ENCODE measurements at regions not wholly inside any gene's neighbourhood (a gene's known extent, or its start where the extent isn't known, plus 50 kb on each side); places are given as distances from the start of the nearest gene placed in this dataset.

- Histone ChIP-seq H3K36me3 (ENCODE audit: insufficient read depth) (no peaks in the 10 kb centered on the region), H3K4me3 (IDR thresholded peaks at IDR 0.05; ENCODE audit: insufficient read depth, low read depth, low read length) (no peak overlapping the region), H3K9ac (no peak overlapping the region), H3K27ac (no peak overlapping the region), H3K79me2 (ENCODE audit: insufficient read depth, low read depth) (no peaks in the 10 kb centered on the region), H4K20me1 (ENCODE audit: insufficient read depth) (no peaks in the 10 kb centered on the region), H3K27me3 (ENCODE audit: insufficient read depth, low read depth) (no peaks in the 10 kb centered on the region), H3K4me1 (ENCODE audit: low read depth, poor library complexity, severe bottlenecking) (no peaks in the 10 kb centered on the region), H3K4me2 (no peak overlapping the region), H2AFZ (ENCODE audit: low read depth) (no peak overlapping the region)
- TF ChIP-seq, protein P1, sequence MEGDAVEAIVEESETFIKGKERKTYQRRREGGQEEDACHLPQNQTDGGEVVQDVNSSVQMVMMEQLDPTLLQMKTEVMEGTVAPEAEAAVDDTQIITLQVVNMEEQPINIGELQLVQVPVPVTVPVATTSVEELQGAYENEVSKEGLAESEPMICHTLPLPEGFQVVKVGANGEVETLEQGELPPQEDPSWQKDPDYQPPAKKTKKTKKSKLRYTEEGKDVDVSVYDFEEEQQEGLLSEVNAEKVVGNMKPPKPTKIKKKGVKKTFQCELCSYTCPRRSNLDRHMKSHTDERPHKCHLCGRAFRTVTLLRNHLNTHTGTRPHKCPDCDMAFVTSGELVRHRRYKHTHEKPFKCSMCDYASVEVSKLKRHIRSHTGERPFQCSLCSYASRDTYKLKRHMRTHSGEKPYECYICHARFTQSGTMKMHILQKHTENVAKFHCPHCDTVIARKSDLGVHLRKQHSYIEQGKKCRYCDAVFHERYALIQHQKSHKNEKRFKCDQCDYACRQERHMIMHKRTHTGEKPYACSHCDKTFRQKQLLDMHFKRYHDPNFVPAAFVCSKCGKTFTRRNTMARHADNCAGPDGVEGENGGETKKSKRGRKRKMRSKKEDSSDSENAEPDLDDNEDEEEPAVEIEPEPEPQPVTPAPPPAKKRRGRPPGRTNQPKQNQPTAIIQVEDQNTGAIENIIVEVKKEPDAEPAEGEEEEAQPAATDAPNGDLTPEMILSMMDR (conservative IDR thresholded peaks at IDR 0.05; ENCODE audit: low read depth, low read length), result no peak
Measured at GRCh38 chr10:131654471-131655087, 246.2 kb upstream of the PPP2R2D start.

- Histone ChIP-seq H3K9ac (no peak overlapping the region), H3K36me3 (ENCODE audit: insufficient read depth) (no peaks in the 10 kb centered on the region), H3K4me1 (ENCODE audit: low read depth, poor library complexity, severe bottlenecking) (no peaks in the 10 kb centered on the region), H3K79me2 (ENCODE audit: insufficient read depth, low read depth) (no peaks in the 10 kb centered on the region), H3K27ac (no peak overlapping the region), H3K27me3 (ENCODE audit: insufficient read depth, low read depth) (no peaks in the 10 kb centered on the region), H3K4me3 (IDR thresholded peaks at IDR 0.05; ENCODE audit: insufficient read depth, low read depth, low read length) (no peak overlapping the region), H3K4me2 (no peak overlapping the region), H2AFZ (ENCODE audit: low read depth) (no peak overlapping the region), H4K20me1 (ENCODE audit: insufficient read depth) (no peaks in the 10 kb centered on the region)
- TF ChIP-seq, protein P1 (conservative IDR thresholded peaks at IDR 0.05; ENCODE audit: low read depth, low read length), result no peak
Measured at GRCh38 chr10:131655101-131655849, 245.5 kb upstream of the PPP2R2D start.

GRCh38 chr10:131656009-131656408 is 244.8 kb upstream of the PPP2R2D start:
- Histone ChIP-seq H2AFZ (ENCODE audit: low read depth) (no peak overlapping the region), H3K36me3 (ENCODE audit: insufficient read depth) (no peaks in the 10 kb centered on the region), H3K27ac (no peak overlapping the region), H3K27me3 (ENCODE audit: insufficient read depth, low read depth) (no peaks in the 10 kb centered on the region), H3K9ac (no peak overlapping the region), H3K4me2 (no peak overlapping the region), H3K4me1 (ENCODE audit: low read depth, poor library complexity, severe bottlenecking) (no peaks in the 10 kb centered on the region), H3K79me2 (ENCODE audit: insufficient read depth, low read depth) (no peaks in the 10 kb centered on the region), H3K4me3 (IDR thresholded peaks at IDR 0.05; ENCODE audit: insufficient read depth, low read depth, low read length) (no peak overlapping the region), H4K20me1 (ENCODE audit: insufficient read depth) (no peaks in the 10 kb centered on the region)
- TF ChIP-seq, protein P1 (conservative IDR thresholded peaks at IDR 0.05; ENCODE audit: low read depth, low read length), result no peak

GRCh38 chr10:131656431-131656841 is 244.4 kb upstream of the PPP2R2D start:
- Histone ChIP-seq H3K27ac (no peak overlapping the region), H3K27me3 (ENCODE audit: insufficient read depth, low read depth) (no peaks in the 10 kb centered on the region), H3K9ac (no peak overlapping the region), H2AFZ (ENCODE audit: low read depth) (no peak overlapping the region), H3K4me1 (ENCODE audit: low read depth, poor library complexity, severe bottlenecking) (no peaks in the 10 kb centered on the region), H3K4me2 (no peak overlapping the region), H3K4me3 (IDR thresholded peaks at IDR 0.05; ENCODE audit: insufficient read depth, low read depth, low read length) (no peak overlapping the region), H3K36me3 (ENCODE audit: insufficient read depth) (no peaks in the 10 kb centered on the region), H3K79me2 (ENCODE audit: insufficient read depth, low read depth) (no peaks in the 10 kb centered on the region), H4K20me1 (ENCODE audit: insufficient read depth) (no peaks in the 10 kb centered on the region)
- TF ChIP-seq, protein P1 (conservative IDR thresholded peaks at IDR 0.05; ENCODE audit: low read depth, low read length), result no peak
